ENCODE measurements at regions not wholly inside any gene's neighbourhood (a gene's known extent, or its start where the extent isn't known, plus 50 kb on each side); places are given as distances from the start of the nearest gene placed in this dataset.
A peak's percentile ranks its signal among the peaks of the same experiment; 100 is the strongest.

DNA sequence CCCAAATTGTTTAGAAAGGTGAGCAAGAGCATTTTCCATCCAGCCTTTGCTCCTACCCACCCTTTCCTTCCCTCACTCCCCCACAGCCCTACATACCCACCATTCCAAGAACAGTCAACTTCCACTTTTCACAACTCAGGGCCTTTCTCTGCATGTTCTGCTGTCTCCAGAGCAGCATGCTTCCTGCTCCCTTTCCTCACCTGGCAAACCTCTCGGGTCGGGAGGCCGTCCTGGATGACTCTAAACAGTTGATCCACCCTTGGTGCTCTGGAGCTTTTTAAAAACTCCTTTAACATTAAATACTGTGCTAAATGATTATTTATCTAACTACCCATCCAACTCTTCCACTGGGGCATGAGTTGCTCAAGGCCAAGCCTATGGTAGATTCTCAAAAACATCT, 200.6 kb downstream of the SETD4 start:
- no peak for ATAC-seq (replicated peaks)
- Mint-ChIP-seq H3K27me3 (peaks cover 23 to 30% of the 10 kb centered on the region in 2 donors), H3K27ac (no peak overlapping the region), H3K4me3 (no peak overlapping the region), H3K9me3 (no peaks in the 10 kb centered on the region), H3K36me3 (no peaks in the 10 kb centered on the region), H3K4me1 (no peaks in the 10 kb centered on the region)
- no peak for DNase-seq

DNA sequence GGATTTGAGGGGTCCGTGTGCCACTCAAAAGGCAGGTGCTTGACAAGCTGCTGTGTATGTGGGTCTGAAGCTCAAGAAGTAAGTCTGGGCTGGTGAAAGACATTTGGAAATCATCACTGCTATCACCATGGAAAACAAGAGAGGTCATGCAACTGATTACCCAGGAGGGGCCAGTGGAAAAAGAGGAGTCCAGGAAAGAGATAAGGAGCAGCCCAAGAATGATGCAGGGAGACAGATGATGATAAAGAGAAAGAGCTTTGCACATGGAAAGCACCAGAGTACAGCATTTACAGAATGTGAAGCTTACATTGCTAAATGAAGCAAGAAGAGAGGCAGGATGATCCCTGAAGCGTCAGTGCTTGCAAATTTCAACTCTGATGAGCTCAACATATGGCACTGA, 203.2 kb downstream of the SETD4 start:
- ATAC-seq (replicated peaks) (no peak), DNase-seq (no peak)
- no peak overlapping the region for H3K4me3 Mint-ChIP-seq
- H3K9me3 Mint-ChIP-seq: no peaks in the 10 kb centered on the region
- no peak overlapping the region for H3K27ac Mint-ChIP-seq
- H3K36me3 Mint-ChIP-seq: no peaks in the 10 kb centered on the region
- peaks cover 32 to 36% of the 10 kb centered on the region in 2 donors for H3K27me3 Mint-ChIP-seq
- H3K4me1 Mint-ChIP-seq: no peaks in the 10 kb centered on the region

DNA sequence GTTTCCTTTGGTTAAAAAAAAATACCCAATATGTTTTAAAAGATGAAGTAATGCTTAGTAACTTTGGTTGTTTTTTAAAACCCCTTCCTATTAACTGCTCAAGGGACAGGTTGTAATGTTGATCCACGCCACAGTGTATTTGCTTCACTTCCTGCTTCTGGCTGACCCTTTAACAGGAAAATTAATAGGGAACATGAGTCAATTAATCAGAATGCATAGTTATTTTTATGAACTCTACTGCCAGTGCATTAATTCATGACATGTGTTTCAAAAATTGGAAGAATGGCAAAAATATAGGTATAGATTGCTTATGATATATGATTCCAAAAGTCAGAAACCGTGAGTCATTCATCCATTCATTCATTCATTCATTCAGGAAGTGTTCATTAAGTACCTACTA, 204.8 kb downstream of the SETD4 start:
- Mint-ChIP-seq H3K27me3 (peaks cover 35 to 39% of the 10 kb centered on the region in 2 donors), H3K36me3 (no peaks in the 10 kb centered on the region), H3K9me3 (no peaks in the 10 kb centered on the region), H3K27ac (no peak overlapping the region), H3K4me1 (no peaks in the 10 kb centered on the region), H3K4me3 (no peak overlapping the region)
- ATAC-seq (replicated peaks) (no peak), DNase-seq (no peak)

DNA sequence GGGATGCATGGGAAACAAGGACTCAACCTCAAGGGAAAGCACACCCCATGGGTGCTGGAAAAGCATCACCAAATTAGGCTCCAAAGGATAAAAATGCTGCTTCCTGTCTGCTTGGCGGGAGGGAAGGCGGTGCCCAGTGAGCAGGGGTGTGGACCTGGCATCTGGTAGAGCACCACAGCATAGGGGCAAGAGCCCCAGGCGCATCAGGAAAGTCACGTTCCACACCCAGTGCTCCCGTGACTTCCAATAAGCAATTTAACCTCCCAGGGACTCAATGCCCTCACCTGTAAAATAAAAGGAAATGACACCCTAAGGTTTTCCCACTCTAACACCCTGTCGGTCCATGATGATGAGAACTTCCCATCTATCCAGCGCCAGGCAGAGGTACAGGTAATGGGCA, 206.0 kb downstream of the SETD4 start:
- DNase-seq: no peak
- Mint-ChIP-seq H3K4me1 (no peaks in the 10 kb centered on the region), H3K4me3 (no peak overlapping the region), H3K27me3 (peaks cover 30 to 39% of the 10 kb centered on the region in 2 donors), H3K9me3 (no peaks in the 10 kb centered on the region), H3K27ac (no peak overlapping the region), H3K36me3 (no peaks in the 10 kb centered on the region)
- no peak for ATAC-seq (replicated peaks)

DNA sequence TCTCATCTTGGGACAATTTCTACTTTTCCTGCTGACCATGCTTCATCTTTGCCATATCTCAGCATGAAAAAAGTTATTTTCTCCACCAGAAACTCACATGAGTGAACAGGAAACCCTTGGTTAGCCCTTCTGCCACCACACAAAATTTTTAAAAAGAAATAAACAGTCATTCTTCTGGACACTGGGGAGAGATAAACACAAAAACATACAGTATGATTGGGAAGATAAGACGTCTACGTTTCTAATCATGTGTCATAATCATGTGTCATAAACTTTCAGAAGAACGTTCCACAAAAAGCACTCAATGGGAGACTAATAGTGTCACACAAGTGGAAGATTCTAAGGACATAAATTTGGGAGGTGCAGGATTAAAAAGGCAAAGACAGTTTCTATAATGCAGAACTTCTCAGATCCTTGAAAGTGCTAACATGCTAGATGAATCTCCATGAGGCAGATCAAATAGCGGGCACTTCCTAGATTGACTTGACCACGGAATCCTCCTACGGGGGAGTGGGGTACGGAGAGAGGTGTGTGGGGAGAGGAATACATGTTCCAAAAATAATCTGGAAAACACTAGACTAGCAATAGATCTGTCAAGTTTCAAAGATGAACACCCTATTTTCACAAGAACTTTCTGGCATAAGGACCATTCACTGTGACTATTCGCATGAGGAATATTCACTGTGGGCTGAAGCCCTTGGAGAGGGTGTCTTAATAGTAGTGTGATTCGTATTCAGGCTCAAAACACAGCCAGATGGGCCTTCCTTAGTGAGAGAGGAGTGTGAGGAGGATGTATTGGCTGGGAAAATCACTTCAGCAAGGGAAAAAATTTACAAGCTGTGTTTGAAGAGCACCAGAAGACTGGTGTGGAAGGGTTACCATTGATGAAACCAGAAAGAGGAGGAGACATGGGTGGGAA, 206.7 kb downstream of the SETD4 start:
- no peak overlapping the region for H3K4me3 Mint-ChIP-seq
- H3K9me3 Mint-ChIP-seq: no peaks in the 10 kb centered on the region
- ATAC-seq (replicated peaks) (no peak), DNase-seq (no peak)
- H3K4me1 Mint-ChIP-seq: no peaks in the 10 kb centered on the region
- H3K36me3 Mint-ChIP-seq: no peaks in the 10 kb centered on the region
- no peak overlapping the region for H3K27ac Mint-ChIP-seq
- peaks cover 24 to 36% of the 10 kb centered on the region in 2 donors for H3K27me3 Mint-ChIP-seq

DNA sequence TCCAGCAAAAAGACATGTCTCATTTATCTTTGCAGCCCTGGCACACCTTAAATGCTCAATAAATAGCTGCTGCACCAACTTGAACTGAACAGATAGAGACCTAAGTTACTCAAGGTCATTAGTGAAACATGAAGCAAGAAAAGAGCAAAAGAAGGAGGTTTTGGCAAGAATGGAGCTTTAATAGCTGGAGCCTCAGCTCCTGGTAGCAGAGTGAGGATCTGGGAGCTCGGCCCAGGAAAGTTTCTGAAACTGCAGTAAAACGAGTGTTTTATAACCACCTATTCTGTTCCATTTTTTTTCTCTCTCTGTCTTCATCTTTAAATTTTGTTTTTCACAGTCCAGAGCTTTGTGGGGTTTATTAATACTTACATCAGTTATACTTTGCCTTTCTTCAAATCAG, 207.5 kb downstream of the SETD4 start:
- ATAC-seq (replicated peaks) (no peak), DNase-seq (no peak)
- Mint-ChIP-seq H3K27me3 (peaks cover 23 to 38% of the 10 kb centered on the region in 2 donors), H3K9me3 (no peaks in the 10 kb centered on the region), H3K4me3 (no peak overlapping the region), H3K4me1 (no peaks in the 10 kb centered on the region), H3K36me3 (no peaks in the 10 kb centered on the region), H3K27ac (no peak overlapping the region)

DNA sequence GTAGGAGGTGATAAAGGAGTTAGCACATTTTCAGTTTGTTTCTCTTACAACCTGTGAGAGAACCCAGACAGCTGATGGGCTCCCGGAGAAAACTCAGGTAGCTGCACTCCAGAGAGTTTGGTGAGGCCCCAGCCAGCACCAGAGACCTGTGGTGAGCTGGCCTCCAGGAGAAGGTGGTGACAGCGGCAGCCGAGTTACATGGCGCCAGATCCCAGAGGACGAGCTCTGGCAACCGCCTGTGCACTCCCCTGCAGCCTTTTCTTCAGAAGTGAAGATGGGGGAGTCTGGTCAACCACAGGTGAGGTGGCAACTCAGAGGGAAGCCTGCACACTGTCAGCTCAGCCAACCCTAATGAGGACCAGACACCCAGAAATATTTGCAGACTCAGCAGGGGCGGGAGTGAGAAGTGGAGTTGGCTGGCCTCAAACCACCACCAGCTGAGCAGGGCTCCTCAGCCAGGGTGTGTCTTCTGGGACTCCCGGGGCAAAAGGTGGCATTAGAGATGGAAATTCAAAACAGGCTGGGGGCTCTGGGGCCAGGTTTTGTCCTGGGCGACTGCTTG, 209.7 kb downstream of the SETD4 start:
- Mint-ChIP-seq H3K36me3 (no peaks in the 10 kb centered on the region), H3K27ac (no peak overlapping the region), H3K4me1 (no peaks in the 10 kb centered on the region), H3K4me3 (no peak overlapping the region), H3K9me3 (no peaks in the 10 kb centered on the region), H3K27me3 (peaks cover 15 to 33% of the 10 kb centered on the region in 2 donors)
- peak in 1 of 2 donors; percentile 51 for ATAC-seq (replicated peaks)
- DNase-seq: no peak

DNA sequence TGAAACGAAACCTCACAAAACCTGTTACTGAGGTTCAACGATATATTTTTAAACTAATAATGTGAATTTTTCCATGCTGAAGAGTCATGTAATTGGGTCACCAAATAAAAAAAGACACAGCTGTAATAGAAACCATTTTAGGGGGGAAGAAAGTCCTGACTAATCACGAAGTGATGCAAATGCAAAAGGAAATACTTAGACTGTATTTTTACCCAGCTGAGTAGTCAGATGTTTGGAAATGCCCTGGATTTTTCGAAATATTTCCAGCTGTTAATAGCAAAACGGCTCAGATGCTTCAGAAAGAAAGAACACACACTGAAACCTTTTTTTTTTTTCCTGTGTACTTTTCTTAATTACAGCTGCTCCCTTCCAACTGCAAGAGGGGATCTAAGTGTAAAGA, 210.3 kb downstream of the SETD4 start:
- Mint-ChIP-seq H3K27ac (no peak overlapping the region), H3K36me3 (no peaks in the 10 kb centered on the region), H3K4me3 (no peak overlapping the region), H3K27me3 (peaks cover 16 to 36% of the 10 kb centered on the region in 2 donors), H3K9me3 (no peaks in the 10 kb centered on the region), H3K4me1 (no peaks in the 10 kb centered on the region)
- ATAC-seq (replicated peaks) (peak in 1 of 2 donors; percentile 39), DNase-seq (no peak)

DNA sequence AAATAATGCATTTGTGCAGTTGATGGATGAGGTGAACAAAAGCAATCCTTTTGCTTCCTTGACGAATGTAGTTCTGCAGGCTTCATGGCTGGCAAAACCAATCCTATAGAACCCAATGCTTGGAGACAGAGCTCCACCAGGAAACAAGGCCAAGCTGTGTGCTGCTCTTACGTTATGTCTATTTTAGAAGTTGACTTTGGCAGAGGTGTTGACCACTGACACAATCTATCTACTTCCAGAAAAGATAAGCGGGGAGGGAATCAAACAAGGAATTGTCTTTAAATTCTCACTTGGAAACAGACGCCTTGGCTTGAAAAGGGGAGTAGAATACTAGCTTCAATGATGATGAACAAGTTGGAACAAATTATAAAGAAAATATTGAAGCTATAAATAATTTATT, 211.2 kb downstream of the SETD4 start:
- peaks cover 16 to 31% of the 10 kb centered on the region in 2 donors for H3K27me3 Mint-ChIP-seq
- no peaks in the 10 kb centered on the region for H3K9me3 Mint-ChIP-seq
- no peaks in the 10 kb centered on the region for H3K36me3 Mint-ChIP-seq
- H3K4me1 Mint-ChIP-seq: no peaks in the 10 kb centered on the region
- no peak for ATAC-seq (replicated peaks)
- no peak for DNase-seq
- H3K27ac Mint-ChIP-seq: no peak overlapping the region
- no peak overlapping the region for H3K4me3 Mint-ChIP-seq

DNA sequence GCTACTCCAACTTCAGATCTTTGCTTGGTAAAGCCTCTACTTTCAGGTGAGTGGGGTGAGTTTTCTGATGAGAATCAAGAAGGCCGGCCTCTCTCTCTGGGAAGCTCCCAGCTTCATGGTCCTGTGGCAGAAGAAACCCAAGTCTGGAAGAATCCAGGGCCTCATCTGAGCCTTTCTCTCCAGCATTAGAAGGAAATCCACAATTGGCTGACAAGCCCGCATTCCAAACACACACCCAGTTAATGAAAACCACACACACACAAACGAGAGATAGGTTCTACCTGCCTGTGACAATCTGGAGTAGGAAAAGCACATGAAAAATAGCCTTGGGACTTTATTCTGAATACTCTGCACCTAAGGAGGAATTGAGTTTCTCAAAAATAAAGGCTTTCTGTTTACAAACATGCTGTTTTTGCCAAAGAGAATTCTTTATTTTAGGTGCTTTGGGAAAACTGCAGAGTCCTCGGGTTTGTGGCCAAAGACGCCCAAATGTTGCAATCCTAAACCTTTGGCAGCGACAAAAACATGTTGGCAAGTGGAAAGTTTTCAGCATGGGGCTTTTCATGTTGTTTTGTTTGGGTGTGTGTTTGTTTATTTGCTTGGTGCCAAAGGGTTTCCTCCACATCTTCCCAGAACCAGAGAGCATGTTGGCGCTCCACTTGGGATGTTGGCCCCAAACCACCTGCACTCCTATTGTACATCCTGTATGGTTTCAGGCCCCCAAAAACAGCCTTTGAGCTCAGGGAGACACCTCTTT, 216.2 kb downstream of the SETD4 start:
- no peaks in the 10 kb centered on the region for H3K9me3 Mint-ChIP-seq
- peaks cover 6 to 25% of the 10 kb centered on the region in 2 donors for H3K27me3 Mint-ChIP-seq
- DNase-seq (no peak), ATAC-seq (replicated peaks) (no peak)
- no peak overlapping the region for H3K4me3 Mint-ChIP-seq
- H3K36me3 Mint-ChIP-seq: no peaks in the 10 kb centered on the region
- H3K27ac Mint-ChIP-seq: no peak overlapping the region
- H3K4me1 Mint-ChIP-seq: no peaks in the 10 kb centered on the region

DNA sequence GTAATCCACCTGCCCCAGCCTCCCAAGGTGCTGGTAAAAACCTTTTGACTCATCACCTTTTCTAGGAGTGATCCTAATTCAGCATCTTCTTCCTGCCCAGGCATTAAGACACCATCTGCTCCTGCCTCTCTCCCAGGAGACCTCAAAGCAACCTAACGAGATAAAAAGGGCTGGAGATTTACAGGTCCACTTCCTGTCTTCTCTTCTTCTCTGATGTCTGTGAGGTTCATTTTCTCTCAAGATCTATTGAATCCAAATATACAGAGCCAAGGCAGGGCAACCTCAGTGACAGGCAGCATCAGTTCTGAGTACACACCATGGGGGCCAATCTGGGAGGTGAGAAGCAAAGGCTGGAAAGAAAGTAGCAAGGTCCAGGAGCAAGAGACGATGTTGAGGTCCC, 219.4 kb downstream of the SETD4 start:
- Mint-ChIP-seq H3K4me1 (no peaks in the 10 kb centered on the region), H3K27ac (no peak overlapping the region), H3K4me3 (no peak overlapping the region), H3K27me3 (peaks cover 3 to 20% of the 10 kb centered on the region in 2 donors), H3K9me3 (no peaks in the 10 kb centered on the region), H3K36me3 (no peaks in the 10 kb centered on the region)
- ATAC-seq (replicated peaks) (no peak), DNase-seq (no peak)

DNA sequence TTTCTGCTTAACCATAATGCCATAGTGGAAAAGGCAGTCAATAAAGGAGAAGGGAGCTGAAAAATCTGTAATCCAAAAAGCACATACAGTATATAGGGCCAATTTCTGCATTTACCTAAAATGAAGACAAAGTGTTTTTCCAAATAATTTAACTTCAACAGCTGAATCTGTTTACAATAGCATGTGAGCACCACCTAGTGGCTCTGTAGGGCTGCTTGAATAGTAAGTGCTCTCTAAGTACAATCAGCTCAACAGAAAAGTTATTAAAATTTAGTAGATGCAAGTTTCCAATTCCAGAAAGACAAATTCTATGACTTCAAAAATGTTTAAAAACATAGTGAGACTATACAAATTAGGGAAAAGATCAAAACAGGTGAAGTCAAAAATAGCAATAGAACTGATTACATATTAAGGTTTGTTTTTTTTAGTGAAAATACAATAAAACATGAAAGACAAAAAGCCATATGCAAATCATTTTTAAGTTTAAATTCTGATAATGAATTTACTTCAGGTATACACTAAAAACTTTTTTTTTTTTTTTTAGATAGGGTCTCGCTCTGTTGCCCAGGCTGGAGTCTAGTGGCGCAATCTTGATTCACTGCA, 220.0 kb downstream of the SETD4 start:
- peaks cover 0 to 13% of the 10 kb centered on the region in 2 donors for H3K27me3 Mint-ChIP-seq
- no peak overlapping the region for H3K4me3 Mint-ChIP-seq
- ATAC-seq (replicated peaks) (peak; percentile 57 to 73), DNase-seq (peak; percentile 22)
- H3K4me1 Mint-ChIP-seq: no peaks in the 10 kb centered on the region
- H3K9me3 Mint-ChIP-seq: no peaks in the 10 kb centered on the region
- no peaks in the 10 kb centered on the region for H3K36me3 Mint-ChIP-seq
- no peak overlapping the region for H3K27ac Mint-ChIP-seq

DNA sequence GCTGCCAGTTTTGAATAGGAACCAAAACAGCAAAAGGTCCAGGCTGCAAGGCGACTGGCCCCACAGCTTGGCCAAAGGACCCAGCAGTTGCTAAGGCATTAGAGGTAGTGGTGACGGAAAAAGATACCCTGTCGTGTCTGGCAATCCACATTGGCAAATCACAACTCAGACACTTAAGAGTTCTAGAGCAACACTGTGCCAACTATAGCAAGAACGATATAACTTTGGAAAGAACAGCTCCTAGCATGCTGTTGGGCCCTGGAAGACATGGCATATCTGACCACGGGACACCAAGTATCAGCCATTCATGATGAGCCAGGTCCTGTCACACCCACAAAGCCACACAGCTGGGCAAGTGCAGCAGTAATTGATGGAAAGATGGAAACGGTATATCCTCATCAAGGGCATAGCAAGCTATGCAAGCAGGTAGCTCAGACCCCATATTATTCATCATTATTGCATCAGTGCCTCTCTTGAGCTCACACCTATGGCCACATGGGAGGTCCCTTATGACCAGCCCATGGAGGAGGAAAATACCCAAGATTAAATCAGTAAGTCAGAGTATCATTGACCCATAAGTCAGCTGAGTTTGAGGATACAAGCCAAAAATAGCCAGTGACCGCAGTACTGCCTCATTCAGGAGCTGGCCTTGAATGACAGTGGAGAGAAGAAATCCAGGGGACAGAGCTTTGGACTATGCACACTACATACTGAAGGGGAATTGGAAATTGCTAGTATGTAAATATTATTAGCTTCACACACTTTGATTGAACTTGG, 221.2 kb downstream of the SETD4 start:
- DNase-seq: no peak
- no peaks in the 10 kb centered on the region for H3K9me3 Mint-ChIP-seq
- H3K36me3 Mint-ChIP-seq: no peaks in the 10 kb centered on the region
- peaks cover 4 to 20% of the 10 kb centered on the region in 2 donors for H3K27me3 Mint-ChIP-seq
- no peak overlapping the region for H3K4me3 Mint-ChIP-seq
- no peaks in the 10 kb centered on the region for H3K4me1 Mint-ChIP-seq
- H3K27ac Mint-ChIP-seq: no peak overlapping the region
- ATAC-seq (replicated peaks): no peak

DNA sequence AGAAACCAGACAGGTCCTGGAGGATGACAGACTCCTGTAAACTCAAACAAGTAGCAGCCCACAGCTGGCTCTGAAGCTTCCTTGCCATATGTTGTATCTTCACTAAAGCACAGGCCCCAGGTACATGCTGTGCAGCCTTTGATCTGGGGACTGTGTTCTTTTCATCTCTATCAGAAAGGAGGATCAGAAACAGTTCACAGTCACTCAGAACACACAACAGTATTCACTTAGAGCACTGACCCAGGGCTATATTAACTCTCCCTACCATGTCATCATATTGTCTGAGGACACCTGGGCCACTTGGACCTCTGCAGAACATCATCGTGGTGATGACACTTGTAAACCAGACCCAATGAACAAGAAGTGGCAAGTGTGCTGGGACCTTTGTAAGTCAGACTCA, 222.0 kb downstream of the SETD4 start:
- Mint-ChIP-seq H3K4me3 (no peak overlapping the region), H3K36me3 (no peaks in the 10 kb centered on the region), H3K4me1 (no peaks in the 10 kb centered on the region), H3K9me3 (no peaks in the 10 kb centered on the region), H3K27me3 (peaks cover 4 to 21% of the 10 kb centered on the region in 2 donors), H3K27ac (no peak overlapping the region)
- DNase-seq (no peak), ATAC-seq (replicated peaks) (no peak)

All from stimulated activated naive B cell treated with anti-CD40 and anti-IgM and Interleukin-4, amounts not matched to agents 10 μg/mL and 1 μg/mL and 100 μg/mL, for 72 hours (primary cell).